ENCODE measurements at regions not wholly inside any gene's neighbourhood (a gene's known extent, or its start where the extent isn't known, plus 50 kb on each side); places are given as distances from the start of the nearest gene placed in this dataset.

DNA sequence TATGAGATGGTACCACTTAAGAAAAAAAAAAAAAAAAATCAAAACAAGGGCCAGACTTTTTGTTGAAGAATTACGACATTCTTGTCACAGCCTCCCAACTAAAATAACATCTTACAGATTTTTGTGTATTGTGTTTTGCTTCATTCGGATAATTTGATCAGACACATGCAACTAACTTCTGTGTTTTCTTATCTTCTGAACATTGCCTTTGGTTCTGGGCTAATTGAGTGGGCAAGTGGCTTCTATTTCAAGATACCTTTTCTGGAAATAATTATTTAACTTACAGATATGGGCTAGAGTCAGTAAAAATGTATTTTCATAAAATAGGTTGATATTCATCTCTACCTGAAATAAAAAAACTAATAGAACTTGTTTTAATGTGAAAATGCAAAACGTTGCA lies 165.1 kb downstream of the ANKRD7 start:
- TF ChIP-seq, protein P1, sequence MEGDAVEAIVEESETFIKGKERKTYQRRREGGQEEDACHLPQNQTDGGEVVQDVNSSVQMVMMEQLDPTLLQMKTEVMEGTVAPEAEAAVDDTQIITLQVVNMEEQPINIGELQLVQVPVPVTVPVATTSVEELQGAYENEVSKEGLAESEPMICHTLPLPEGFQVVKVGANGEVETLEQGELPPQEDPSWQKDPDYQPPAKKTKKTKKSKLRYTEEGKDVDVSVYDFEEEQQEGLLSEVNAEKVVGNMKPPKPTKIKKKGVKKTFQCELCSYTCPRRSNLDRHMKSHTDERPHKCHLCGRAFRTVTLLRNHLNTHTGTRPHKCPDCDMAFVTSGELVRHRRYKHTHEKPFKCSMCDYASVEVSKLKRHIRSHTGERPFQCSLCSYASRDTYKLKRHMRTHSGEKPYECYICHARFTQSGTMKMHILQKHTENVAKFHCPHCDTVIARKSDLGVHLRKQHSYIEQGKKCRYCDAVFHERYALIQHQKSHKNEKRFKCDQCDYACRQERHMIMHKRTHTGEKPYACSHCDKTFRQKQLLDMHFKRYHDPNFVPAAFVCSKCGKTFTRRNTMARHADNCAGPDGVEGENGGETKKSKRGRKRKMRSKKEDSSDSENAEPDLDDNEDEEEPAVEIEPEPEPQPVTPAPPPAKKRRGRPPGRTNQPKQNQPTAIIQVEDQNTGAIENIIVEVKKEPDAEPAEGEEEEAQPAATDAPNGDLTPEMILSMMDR (conservative IDR thresholded peaks at IDR 0.05), result no peak
- no peaks in the 10 kb centered on the region for H3K4me1 Mint-ChIP-seq
- no peaks in the 10 kb centered on the region for H3K9me3 Mint-ChIP-seq
- DNase-seq, result no peak
- Histone ChIP-seq H3K27me3 (ENCODE audit: control insufficient read depth, insufficient read depth, low read length, poor library complexity, severe bottlenecking) (no peaks in the 10 kb centered on the region), H3K4me1 (ENCODE audit: control insufficient read depth, insufficient read depth, low read length) (no peaks in the 10 kb centered on the region), H3K36me3 (ENCODE audit: control insufficient read depth, insufficient read depth, low read length) (no peaks in the 10 kb centered on the region), H3K27ac (ENCODE audit: low read depth, low read length) (no peak overlapping the region), H3K4me3 (ENCODE audit: low read length) (no peak overlapping the region), H3K9me3 (ENCODE audit: control insufficient read depth, low read length) (no peaks in the 10 kb centered on the region), H3K9ac (ENCODE audit: extremely low read depth, low read length, poor library complexity, severe bottlenecking) (no peak overlapping the region)
- no peaks in the 10 kb centered on the region for H3K27me3 Mint-ChIP-seq (ENCODE audit: insufficient read depth)
- WGBS, 2 experiments (ENCODE audit: insufficient coverage in 1 of 2, insufficient read length in 1 of 2), result 75% methylated on average over 1 of the region's 3 CpGs; no CpG with 5 or more reads in 1 of the 2 experiments
- no peaks in the 10 kb centered on the region for H3K36me3 Mint-ChIP-seq (ENCODE audit: low read depth)
- no peak overlapping the region for H3K4me3 Mint-ChIP-seq
- no peak overlapping the region for H3K27ac Mint-ChIP-seq

DNA sequence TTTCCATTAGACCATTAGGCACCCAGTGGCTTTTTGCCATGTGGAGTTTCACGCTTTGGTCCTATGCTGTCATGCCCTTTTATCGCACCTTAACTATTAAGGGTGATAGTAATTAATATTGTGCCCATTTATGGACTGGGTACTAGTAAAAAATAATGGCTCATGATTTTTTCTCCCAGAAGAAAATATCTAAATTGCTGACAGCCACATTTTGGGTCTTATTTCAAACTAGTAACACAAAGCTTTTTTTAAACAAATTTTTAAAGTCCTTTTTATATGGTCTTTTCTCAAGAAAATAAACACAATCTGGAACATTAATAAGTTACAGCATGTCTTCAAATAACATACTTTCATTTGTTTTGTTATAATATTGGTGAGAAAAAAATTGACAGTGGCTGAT lies 179.7 kb downstream of the ANKRD7 start:
- Mint-ChIP-seq H3K36me3 (ENCODE audit: low read depth) (no peaks in the 10 kb centered on the region), H3K27ac (no peak overlapping the region), H3K4me3 (no peak overlapping the region), H3K27me3 (ENCODE audit: insufficient read depth) (no peaks in the 10 kb centered on the region), H3K9me3 (no peaks in the 10 kb centered on the region), H3K4me1 (no peaks in the 10 kb centered on the region)
- Histone ChIP-seq H3K4me3 (ENCODE audit: low read length) (no peak overlapping the region), H3K9ac (ENCODE audit: extremely low read depth, low read length, poor library complexity, severe bottlenecking) (no peak overlapping the region), H3K9me3 (ENCODE audit: control insufficient read depth, low read length) (no peaks in the 10 kb centered on the region), H3K36me3 (ENCODE audit: control insufficient read depth, insufficient read depth, low read length) (no peaks in the 10 kb centered on the region), H3K27ac (ENCODE audit: low read depth, low read length) (no peak overlapping the region), H3K27me3 (ENCODE audit: control insufficient read depth, insufficient read depth, low read length, poor library complexity, severe bottlenecking) (no peaks in the 10 kb centered on the region), H3K4me1 (ENCODE audit: control insufficient read depth, insufficient read depth, low read length) (no peaks in the 10 kb centered on the region)
- 100% methylated on average over 2 of the region's 2 CpGs; no CpG with 5 or more reads in 1 of the 2 experiments for WGBS, 2 experiments (ENCODE audit: insufficient coverage in 1 of 2, insufficient read length in 1 of 2)
- DNase-seq, result no peak
- TF ChIP-seq, protein P1 (conservative IDR thresholded peaks at IDR 0.05), result no peak

DNA sequence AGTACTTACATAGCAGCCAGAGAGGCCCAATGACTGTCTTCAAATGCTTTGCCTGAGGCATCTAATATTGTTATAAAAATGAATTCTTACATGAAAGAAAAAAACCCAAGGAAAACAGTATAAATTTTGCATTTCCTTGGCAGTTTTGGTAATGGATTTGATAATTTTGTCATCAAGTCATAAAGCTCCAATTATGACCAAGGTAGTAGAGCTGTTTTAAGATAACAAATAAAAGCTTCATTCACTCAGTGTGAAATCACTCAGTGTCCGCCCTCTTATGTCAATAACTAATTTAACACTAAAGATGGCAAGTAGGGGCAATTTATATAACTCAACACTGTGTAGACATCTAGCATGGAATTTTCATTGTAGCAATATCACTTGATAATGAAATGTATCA lies 193.9 kb downstream of the ANKRD7 start:
- Mint-ChIP-seq H3K27ac (no peak overlapping the region), H3K27me3 (ENCODE audit: insufficient read depth) (no peaks in the 10 kb centered on the region), H3K9me3 (no peaks in the 10 kb centered on the region), H3K4me3 (no peak overlapping the region), H3K36me3 (ENCODE audit: low read depth) (no peaks in the 10 kb centered on the region), H3K4me1 (no peaks in the 10 kb centered on the region)
- Histone ChIP-seq H3K4me1 (ENCODE audit: control insufficient read depth, insufficient read depth, low read length) (no peaks in the 10 kb centered on the region), H3K36me3 (ENCODE audit: control insufficient read depth, insufficient read depth, low read length) (no peaks in the 10 kb centered on the region), H3K4me3 (ENCODE audit: low read length) (no peak overlapping the region), H3K27ac (ENCODE audit: low read depth, low read length) (no peak overlapping the region), H3K9ac (ENCODE audit: extremely low read depth, low read length, poor library complexity, severe bottlenecking) (no peak overlapping the region), H3K9me3 (ENCODE audit: control insufficient read depth, low read length) (no peaks in the 10 kb centered on the region), H3K27me3 (ENCODE audit: control insufficient read depth, insufficient read depth, low read length, poor library complexity, severe bottlenecking) (no peaks in the 10 kb centered on the region)
- 100% methylated on average over 1 of the region's 1 CpG for WGBS, 2 experiments (ENCODE audit: insufficient coverage in 1 of 2, insufficient read length in 1 of 2)
- DNase-seq, result no peak
- TF ChIP-seq, protein P1 (conservative IDR thresholded peaks at IDR 0.05), result no peak

All from endodermal cell (in vitro differentiated cells).